Heart right ventricle (tissue), 16 donors: ENCODE measurements at regions not wholly inside any gene's neighbourhood (a gene's known extent, or its start where the extent isn't known, plus 50 kb on each side); places are given as distances from the start of the nearest gene placed in this dataset.
"Not testable (repeated sequence)": the region's sequence is repeated elsewhere in the genome, so short reads cannot be mapped to it uniquely, and the experiment has no call there.

Experiments used
- ATAC-seq, 8 donors: fragments of 200-7000 bp; cut with Tn5 transposase; one replicate each; pipeline ENCODE4 v1.9.1; 2020; ENCODE audit warnings: mild to moderate bottlenecking in 8 of 8, moderate library complexity in 8 of 8, moderate number of reproducible peaks in 1 of 8
- DNase-seq, 2 donors: peaks; one replicate each; pipeline ENCODE4 v3.0.0-alpha.2; 2020
- H3K27ac ChIP-seq, 10 donors: fragments of 200-600 bp; sonication (generic) in 2 of 10; one replicate each; pipeline versions ENCODE4 v1.5.0 to v1.8.0; 2020 to 2022; ENCODE audit warnings: mild to moderate bottlenecking in 3 of 10
- H3K27me3 ChIP-seq, 7 donors: fragments of 200-600 bp; one replicate each; pipeline ENCODE4 v1.8.0; 2021 to 2022; ENCODE audit warnings: mild to moderate bottlenecking in 2 of 7
- H3K36me3 ChIP-seq, 9 donors: fragments of 200-600 bp; sonication (generic) in 1 of 9; one replicate each; pipeline versions ENCODE4 v1.5.0 to v1.8.0; 2020 to 2022; ENCODE audit warnings: mild to moderate bottlenecking in 2 of 9
- H3K4me1 ChIP-seq, 9 donors: fragments of 200-600 bp; sonication (generic) in 1 of 9; one replicate each; pipeline versions ENCODE4 v1.5.0 to v1.8.0; 2020 to 2022; ENCODE audit warnings: mild to moderate bottlenecking in 4 of 9
- H3K4me3 ChIP-seq, 10 donors: fragments of 200-600 bp; sonication (generic) in 2 of 10; one replicate each; pipeline versions ENCODE4 v1.5.0 to v1.8.0; 2020 to 2022; ENCODE audit warnings: mild to moderate bottlenecking in 7 of 10, moderate library complexity in 2 of 10
- H3K9me3 ChIP-seq, 11 donors: fragments of 200-600 bp in 10 of 11; sonication (generic) in 2 of 11; one replicate each; pipeline versions ENCODE4 v1.5.0 to v1.8.0; 2013 to 2022; ENCODE audit warnings: mild to moderate bottlenecking in 2 of 11, control low read depth in 1 of 11, moderate library complexity in 1 of 11
- CTCF ChIP-seq, 9 donors: fragments of 200-600 bp; sonication (generic) in 2 of 9; IDR thresholded peaks; one replicate each; pipeline versions ENCODE4 v1.5.0 to v1.8.0; 2021 to 2022; ENCODE audit warnings: antibody characterized with exemption in 9 of 9, mild to moderate bottlenecking in 5 of 9, moderate library complexity in 1 of 9
- WGBS, 2 donors: extraction: QIAGEN DNeasy Blood & Tissue Kit; methylation state at CpG; one replicate each; pipeline ENCODE4 v1.1.7; 2013; ENCODE audit warnings: inconsistent platforms in 1 of 2; 5-methylcytosine and 5-hydroxymethylcytosine counted together
- intact Hi-C, 10 donors: fragments of 100-400 bp; cut with DNase I; formaldehyde crosslinking; loops; one replicate each; pipeline versions ENCODE4 v1.11.1 to v1.14.2; 2022
- donor health status: Arrhythmogenic right ventricular cardiomyopathy.
- donor health status: ischemic (EF 13 %, LVEDD 7.1; RV severe dilation, severe dysfunction).
- donor health status: healthy with polysubstance abuse.
- donor health status: DM: no; HTN: yes; CAD: no.
- donor health status: DM: no; HTN: no; CAD: no.
- donor health status: ischemic (EF 25% LVEDD 6.9; RV normal size, moderate dysfunction).
- donor health status: ischemic (EF 25% LVEDD 5.7; RV mildly dilated, moderate dysfunction).
- donor health status: healthy.
- donor health status: DM: yes; HTN: yes; CAD: no.
- donor health status: Ischemic cardiomyopathy.
- donor health status: ischemic (EF 35%, LVEDD 5.7; RV mildly dilated, moderate dysfunction).
- donor health status: nonischemic (EF 11% LVEDD 7.7; RV severe dilation, severe dysfunction).
- donor health status: DM: yes; HTN: yes; CAD: no.
- donor health status: PGD.
- donor health status: ischemic (EF 29% LVEDD 5.4; RV normal size, mild dysfunction).
- donor health status: nonischemic (EF 23%, LVEDD 6.1; RV moderate dilation, normal function).

GRCh38 chr6:74182992-74183391, 487.0 kb downstream of the CD109 start:
- 86 to 87% methylated on average over 5 of the region's 5 CpGs for WGBS, 2 donors
- no peak for TF ChIP-seq CTCF (IDR thresholded peaks at IDR 0.05)
- H3K27me3 ChIP-seq: no peaks in the 10 kb centered on the region
- intact Hi-C loops: no loop called here
- H3K4me1 ChIP-seq: no peaks in the 10 kb centered on the region
- H3K9me3 ChIP-seq: peaks cover 0 to 15% (median 0%) of the 10 kb centered on the region in 11 donors
- DNase-seq (no peak), ATAC-seq (no peak)
- H3K4me3 ChIP-seq: no peak overlapping the region
- H3K36me3 ChIP-seq: no peaks in the 10 kb centered on the region
- H3K27ac ChIP-seq: no peak overlapping the region

DNA sequence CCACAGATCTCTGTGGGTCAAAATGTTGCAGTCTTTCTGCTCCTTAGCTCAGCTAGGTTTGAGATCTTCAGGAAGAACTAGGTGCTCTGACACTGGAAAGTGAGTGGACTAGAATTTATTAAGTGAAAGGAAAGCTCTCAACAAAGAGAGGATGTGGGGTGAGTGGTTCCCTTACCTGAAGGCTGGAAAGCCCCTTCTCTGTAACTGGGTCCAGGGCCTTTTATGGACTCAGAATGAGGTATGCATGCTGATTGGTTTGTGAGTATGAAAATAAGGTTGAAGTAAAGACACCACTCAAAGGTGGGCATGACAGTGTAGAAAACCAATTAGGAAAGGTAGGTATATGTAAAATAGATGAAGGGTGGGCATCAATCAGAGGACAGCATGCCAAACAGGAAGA, 485.5 kb downstream of the CD109 start:
- Histone ChIP-seq H3K27me3 (no peaks in the 10 kb centered on the region), H3K9me3 (peaks cover 0 to 15% (median 0%) of the 10 kb centered on the region in 11 donors), H3K27ac (no peak overlapping the region), H3K4me3 (no peak overlapping the region), H3K36me3 (no peaks in the 10 kb centered on the region), H3K4me1 (no peaks in the 10 kb centered on the region)
- ATAC-seq: no peak
- intact Hi-C loops: no loop called here
- TF ChIP-seq CTCF (IDR thresholded peaks at IDR 0.05): no peak
- no peak for DNase-seq

DNA sequence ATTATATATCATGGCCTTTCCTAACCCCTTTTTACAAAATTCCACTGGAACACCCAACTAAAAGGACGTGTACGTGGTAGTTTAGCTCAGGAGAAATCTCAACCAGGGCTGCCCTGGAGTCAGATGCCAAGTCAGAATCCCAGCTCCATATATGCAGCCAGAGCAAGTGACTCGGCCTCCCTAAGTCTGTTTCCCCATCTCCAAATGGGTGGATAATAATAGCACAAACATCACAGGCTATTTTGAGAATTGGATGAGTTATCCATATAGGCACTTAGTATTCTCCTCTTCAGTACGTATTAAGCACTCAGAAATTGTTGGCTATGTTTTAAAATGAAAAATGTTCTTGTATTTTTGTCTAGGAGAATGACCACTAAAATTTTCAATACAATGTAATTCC, 481.5 kb downstream of the CD109 start:
- Histone ChIP-seq H3K27me3 (no peaks in the 10 kb centered on the region), H3K9me3 (peaks cover 0 to 9% (median 0%) of the 10 kb centered on the region in 11 donors), H3K36me3 (no peaks in the 10 kb centered on the region), H3K27ac (no peak overlapping the region), H3K4me1 (no peaks in the 10 kb centered on the region), H3K4me3 (no peak overlapping the region)
- no peak for ATAC-seq
- TF ChIP-seq CTCF (IDR thresholded peaks at IDR 0.05): no peak
- 59 to 64% methylated on average over 4 of the region's 4 CpGs for WGBS, 2 donors
- intact Hi-C loops: no loop called here
- DNase-seq: no peak

- H3K4me3 ChIP-seq, H3K9me3 ChIP-seq, H3K36me3 ChIP-seq, intact Hi-C loops, H3K27ac ChIP-seq, DNase-seq, H3K27me3 ChIP-seq, ATAC-seq: not testable (repeated sequence)
- H3K4me1 ChIP-seq: peaks cover 0 to 19% (median 0%) of the 10 kb centered on the region in 9 donors
- WGBS, 2 donors: 96% methylated on average over 2 of the region's 2 CpGs
These were observed 474.5 kb downstream of the CD109 start for GRCh38 chr6:74170550-74170949.

GRCh38 chr6:74170118-74170517, 474.1 kb downstream of the CD109 start:
- intact Hi-C loops: no loop called here
- Histone ChIP-seq H3K9me3 (no peaks in the 10 kb centered on the region), H3K36me3 (no peaks in the 10 kb centered on the region), H3K27me3 (no peaks in the 10 kb centered on the region), H3K27ac (no peak overlapping the region), H3K4me3 (no peak overlapping the region), H3K4me1 (peaks cover 0 to 19% (median 0%) of the 10 kb centered on the region in 9 donors)
- no peak for ATAC-seq
- DNase-seq: no peak
- no peak for TF ChIP-seq CTCF (IDR thresholded peaks at IDR 0.05)
- WGBS, 2 donors: 74 to 85% methylated on average over 2 of the region's 2 CpGs
